OCI-LY1 (cell line): ENCODE measurements at regions not wholly inside any gene's neighbourhood (a gene's known extent, or its start where the extent isn't known, plus 50 kb on each side); places are given as distances from the start of the nearest gene placed in this dataset.

Source experiments
- EZH2 ChIP-seq: fragments of 200-600 bp; sonication (generic), shearing (Covaris generic); IDR thresholded peaks from 2 replicates; pipeline ENCODE4 v1.8.0; 2017; ENCODE audit warnings: borderline replicate concordance, mixed run types, mild to moderate bottlenecking, antibody characterized with exemption, low read length, moderate library complexity, mixed read lengths
- TF ChIP-seq, protein P1 (sequence below): fragments of 200-600 bp; sonication (generic), shearing (Covaris generic); IDR thresholded peaks from 2 replicates; pipeline ENCODE4 v1.5.1; 2017; ENCODE audit warnings: mild to moderate bottlenecking, antibody characterized with exemption, low read length, moderate library complexity, mixed read lengths

DNA sequence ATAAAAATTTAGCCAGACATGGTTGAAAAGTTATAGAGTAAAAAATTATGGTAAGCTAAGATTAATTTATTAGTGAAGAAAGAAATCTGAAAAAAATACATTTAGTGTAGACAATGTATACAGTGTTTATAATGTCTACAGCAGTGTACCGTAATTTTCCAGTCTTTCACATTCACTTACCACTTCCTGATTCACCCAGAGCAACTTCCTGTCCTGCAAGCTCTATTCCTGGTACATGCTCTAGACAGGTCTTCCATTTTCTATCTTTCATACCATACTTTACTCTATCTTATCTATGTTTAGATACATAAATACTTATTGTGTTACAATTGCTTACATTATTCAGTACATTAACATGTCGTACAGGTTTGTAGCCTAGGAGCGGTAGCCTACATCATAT, 1387.8 kb upstream of the ATXN8OS start:
- TF ChIP-seq, protein P1, sequence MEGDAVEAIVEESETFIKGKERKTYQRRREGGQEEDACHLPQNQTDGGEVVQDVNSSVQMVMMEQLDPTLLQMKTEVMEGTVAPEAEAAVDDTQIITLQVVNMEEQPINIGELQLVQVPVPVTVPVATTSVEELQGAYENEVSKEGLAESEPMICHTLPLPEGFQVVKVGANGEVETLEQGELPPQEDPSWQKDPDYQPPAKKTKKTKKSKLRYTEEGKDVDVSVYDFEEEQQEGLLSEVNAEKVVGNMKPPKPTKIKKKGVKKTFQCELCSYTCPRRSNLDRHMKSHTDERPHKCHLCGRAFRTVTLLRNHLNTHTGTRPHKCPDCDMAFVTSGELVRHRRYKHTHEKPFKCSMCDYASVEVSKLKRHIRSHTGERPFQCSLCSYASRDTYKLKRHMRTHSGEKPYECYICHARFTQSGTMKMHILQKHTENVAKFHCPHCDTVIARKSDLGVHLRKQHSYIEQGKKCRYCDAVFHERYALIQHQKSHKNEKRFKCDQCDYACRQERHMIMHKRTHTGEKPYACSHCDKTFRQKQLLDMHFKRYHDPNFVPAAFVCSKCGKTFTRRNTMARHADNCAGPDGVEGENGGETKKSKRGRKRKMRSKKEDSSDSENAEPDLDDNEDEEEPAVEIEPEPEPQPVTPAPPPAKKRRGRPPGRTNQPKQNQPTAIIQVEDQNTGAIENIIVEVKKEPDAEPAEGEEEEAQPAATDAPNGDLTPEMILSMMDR: no peak
- no peak for TF ChIP-seq EZH2
